B cell (primary cell): ENCODE measurements at regions not wholly inside any gene's neighbourhood (a gene's known extent, or its start where the extent isn't known, plus 50 kb on each side); places are given as distances from the start of the nearest gene placed in this dataset.

Experiments used
- EZH2 ChIP-seq: IDR thresholded peaks from 2 replicates; pipeline ENCODE4 v1.6.1; 2012; ENCODE audit warnings: borderline replicate concordance, low read depth, mild to moderate bottlenecking, moderate library complexity, low read length; ENCODE audit not compliant: insufficient read depth, poor library complexity, severe bottlenecking
- TF ChIP-seq, protein P1 (sequence below): fragments of 200-600 bp; IDR thresholded peaks from one replicate; pipeline ENCODE4 v1.8.0; 2022; ENCODE audit warnings: antibody characterized with exemption, mild to moderate bottlenecking

DNA sequence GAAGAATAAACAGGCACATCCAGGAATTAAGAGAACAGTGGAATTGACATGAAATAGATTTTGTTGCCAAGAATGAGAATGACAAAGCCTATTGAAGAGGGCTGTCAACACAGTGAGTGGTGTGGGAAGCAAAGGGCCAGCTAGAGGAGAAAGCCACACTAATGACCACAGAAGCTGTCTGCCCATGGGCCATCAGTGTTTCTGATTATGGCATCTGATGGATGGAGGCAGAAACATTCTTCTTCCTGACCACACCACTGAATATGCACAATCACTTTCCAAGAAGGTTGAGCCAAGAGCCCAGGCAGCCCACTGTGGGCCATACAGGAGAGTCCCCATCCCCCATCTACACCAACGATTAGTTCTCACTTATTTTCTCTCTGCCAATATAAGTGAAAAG lies 146.0 kb upstream of the SH3BP4 start:
- TF ChIP-seq EZH2 = no peak
- TF ChIP-seq, protein P1, sequence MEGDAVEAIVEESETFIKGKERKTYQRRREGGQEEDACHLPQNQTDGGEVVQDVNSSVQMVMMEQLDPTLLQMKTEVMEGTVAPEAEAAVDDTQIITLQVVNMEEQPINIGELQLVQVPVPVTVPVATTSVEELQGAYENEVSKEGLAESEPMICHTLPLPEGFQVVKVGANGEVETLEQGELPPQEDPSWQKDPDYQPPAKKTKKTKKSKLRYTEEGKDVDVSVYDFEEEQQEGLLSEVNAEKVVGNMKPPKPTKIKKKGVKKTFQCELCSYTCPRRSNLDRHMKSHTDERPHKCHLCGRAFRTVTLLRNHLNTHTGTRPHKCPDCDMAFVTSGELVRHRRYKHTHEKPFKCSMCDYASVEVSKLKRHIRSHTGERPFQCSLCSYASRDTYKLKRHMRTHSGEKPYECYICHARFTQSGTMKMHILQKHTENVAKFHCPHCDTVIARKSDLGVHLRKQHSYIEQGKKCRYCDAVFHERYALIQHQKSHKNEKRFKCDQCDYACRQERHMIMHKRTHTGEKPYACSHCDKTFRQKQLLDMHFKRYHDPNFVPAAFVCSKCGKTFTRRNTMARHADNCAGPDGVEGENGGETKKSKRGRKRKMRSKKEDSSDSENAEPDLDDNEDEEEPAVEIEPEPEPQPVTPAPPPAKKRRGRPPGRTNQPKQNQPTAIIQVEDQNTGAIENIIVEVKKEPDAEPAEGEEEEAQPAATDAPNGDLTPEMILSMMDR = no peak
